Retinal pigment epithelial cell (primary cell): ENCODE measurements at regions not wholly inside any gene's neighbourhood (a gene's known extent, or its start where the extent isn't known, plus 50 kb on each side); places are given as distances from the start of the nearest gene placed in this dataset.

ENCODE experiments used
- DNase-seq: peaks from one replicate; pipeline ENCODE4 v3.0.0-alpha.2; 2010; ENCODE audit warnings: low read depth
- H3K4me3 ChIP-seq: 2 replicates; pipeline ENCODE4 v1.5.1; 2011; ENCODE audit warnings: mild to moderate bottlenecking, low read length, control low read depth, moderate library complexity
- CTCF ChIP-seq: conservative IDR thresholded peaks from 2 replicates; pipeline ENCODE4 v1.5.1; 2011; ENCODE audit warnings: low read depth, low read length, control low read depth, inconsistent platforms

DNA sequence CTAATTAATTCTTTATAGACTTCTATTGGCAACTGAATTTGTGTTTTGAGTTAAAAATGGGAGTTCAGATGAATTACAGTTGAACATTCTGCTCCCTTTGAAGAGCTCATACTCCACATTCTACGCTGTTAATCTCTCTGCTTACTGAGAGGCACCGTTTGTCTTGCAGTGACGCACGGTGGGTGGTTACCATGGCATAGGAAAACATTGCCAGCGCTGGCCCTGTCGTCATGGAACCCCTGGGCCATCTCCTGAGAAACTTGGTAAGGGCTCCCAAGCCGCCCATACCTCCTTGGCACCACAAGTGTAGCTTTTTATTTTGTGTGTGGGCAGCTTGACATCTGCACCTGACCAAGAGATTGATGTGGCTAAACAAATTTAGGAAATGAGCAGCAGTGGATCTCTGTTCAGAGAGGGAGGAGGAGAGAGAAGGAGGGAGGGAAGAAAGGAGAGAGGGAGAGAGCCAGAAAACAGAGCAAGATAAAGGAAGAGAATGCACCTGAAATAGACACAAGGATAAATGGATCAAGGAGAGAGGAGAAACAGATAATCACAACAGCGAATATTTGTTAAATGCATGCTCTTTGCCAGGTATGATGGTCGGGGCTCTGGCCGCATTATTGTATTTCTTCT lies 398.5 kb downstream of the HAPSTR1 start:
- peak; percentile 56 for DNase-seq
- no peak for TF ChIP-seq CTCF
- H3K4me3 ChIP-seq, result no peak overlapping the region

DNA sequence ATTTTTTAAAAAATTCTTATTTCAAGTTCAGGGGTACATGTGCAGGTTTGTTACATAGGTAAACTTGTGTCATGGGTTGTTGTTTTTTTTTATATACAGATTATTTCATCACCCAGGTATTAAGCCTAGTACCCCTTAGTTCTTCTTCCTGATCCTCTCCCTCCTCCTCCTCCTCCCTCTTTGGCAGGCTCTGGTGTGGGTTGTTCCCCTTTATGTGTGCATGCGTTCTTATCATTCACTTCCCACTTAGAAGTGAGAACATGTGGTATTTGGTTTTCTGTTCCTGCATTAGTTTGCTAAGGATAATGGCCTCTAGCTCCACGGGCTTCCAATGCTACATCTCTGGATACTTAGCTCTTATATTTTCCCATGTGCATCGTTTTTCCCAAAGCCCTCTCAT lies 404.4 kb downstream of the HAPSTR1 start:
- DNase-seq, result no peak
- no peak overlapping the region for H3K4me3 ChIP-seq
- no peak for TF ChIP-seq CTCF

DNA sequence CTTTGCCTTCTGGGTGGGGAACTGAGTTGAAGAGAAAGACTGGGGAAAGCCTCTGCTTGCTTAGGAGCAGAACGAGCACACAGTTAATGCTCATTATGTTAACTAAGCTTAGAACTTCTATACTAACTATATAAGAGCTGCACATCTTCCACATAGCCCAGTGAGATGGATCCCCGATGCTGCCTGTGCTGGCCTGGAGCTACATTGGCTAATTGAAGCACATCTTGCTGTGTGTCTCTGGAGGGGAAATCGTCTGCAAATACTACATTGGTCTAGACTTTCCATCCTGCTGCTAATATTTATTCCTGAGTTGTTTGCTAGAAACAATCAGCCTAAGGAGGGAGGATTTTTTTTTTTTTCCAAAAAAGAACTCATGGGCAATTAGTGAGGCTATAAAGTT lies 406.3 kb downstream of the HAPSTR1 start:
- no peak for TF ChIP-seq CTCF
- H3K4me3 ChIP-seq, result no peak overlapping the region
- no peak for DNase-seq

- H3K4me3 ChIP-seq, result no peak overlapping the region
- no peak for DNase-seq
- no peak for TF ChIP-seq CTCF
Measured at GRCh38 chr16:9499941-9500593, 408.6 kb downstream of the HAPSTR1 start.

DNA sequence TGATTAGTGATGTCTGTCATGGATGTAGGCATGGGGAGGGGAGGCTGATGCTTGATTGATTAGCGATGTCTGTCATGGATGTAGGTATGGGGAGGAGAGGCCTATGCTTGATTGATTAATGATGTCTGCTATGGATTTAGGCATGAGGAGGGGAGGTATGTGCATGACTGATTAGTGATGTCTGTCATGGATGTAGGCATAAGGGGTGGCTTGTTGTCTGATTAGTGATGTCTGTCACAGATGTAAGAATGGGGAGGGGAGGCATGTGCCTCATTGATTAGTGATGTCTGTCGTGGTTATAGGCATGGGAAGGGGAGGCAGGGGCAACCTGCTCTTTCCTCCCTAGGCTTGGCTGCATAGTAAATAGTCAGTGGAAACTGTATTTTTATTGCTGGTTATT lies 409.4 kb downstream of the HAPSTR1 start:
- H3K4me3 ChIP-seq, result no peak overlapping the region
- no peak for DNase-seq
- TF ChIP-seq CTCF, result no peak

DNA sequence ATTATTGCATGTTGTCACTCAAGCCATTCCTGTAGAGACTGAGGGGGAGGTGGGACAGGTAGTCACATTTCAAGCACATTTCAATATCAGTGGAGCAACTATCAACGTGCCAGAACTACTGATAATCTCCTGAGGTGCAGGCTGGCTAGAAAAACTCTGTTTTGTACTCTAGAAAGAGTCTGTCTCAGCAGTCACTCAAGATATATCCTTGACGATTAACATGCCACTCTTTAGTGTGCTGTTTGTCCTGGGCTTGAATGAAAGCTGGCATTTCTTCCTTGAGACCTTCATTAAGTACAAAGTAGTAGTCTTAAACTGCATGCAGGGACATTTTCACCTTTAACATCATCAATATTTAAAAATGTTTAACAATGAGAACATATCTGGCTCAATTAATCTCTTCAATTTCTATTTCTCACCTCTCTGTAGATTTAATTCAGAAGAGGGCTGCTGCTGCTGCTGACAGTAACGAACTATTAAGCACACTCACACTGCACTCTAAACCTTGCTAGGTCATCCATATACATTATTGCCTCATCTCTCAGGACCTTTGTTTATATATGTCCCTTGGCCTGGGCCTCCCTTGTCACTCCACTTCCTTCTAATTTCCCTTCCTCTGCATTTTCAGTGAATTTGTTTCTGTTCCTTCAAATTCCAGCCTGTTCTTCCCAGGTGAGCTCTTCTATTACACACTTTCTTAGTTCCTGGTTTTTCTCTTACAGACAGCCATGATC lies 412.0 kb downstream of the HAPSTR1 start:
- H3K4me3 ChIP-seq, result no peak overlapping the region
- no peak for TF ChIP-seq CTCF
- DNase-seq, result no peak
